ENCODE measurements at regions not wholly inside any gene's neighbourhood (a gene's known extent, or its start where the extent isn't known, plus 50 kb on each side); places are given as distances from the start of the nearest gene placed in this dataset.
"Not testable (repeated sequence)": the region's sequence is repeated elsewhere in the genome, so short reads cannot be mapped to it uniquely, and the experiment has no call there.

DNA sequence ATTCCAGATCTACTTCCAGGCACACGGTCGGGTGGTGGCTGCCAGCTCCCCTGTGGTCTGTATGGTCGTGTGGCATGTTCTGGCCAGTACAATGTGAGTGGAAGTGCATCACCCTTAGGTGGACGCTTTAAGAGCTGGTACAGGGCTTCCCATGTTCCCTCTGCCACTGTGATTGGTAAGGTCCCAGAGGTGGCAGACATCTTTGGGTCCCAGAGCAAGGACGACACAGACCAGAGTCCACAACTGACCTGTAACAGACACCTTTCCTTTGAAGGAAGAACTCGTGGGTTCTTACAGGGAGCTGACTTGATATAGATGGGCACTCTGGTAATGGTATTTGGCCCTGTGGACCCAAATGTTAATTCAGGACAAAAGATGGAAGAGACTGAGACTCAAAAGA lies 90.0 kb upstream of the GDNF start:
- no peaks in the 10 kb centered on the region for H3K36me3 ChIP-seq (ENCODE audit: insufficient read depth, low read depth, low read length)
- no peak overlapping the region for H3K9ac ChIP-seq (ENCODE audit: low read depth, low read length)
- no peaks in the 10 kb centered on the region for H3K27me3 ChIP-seq (ENCODE audit: insufficient read depth, low read length)

DNA sequence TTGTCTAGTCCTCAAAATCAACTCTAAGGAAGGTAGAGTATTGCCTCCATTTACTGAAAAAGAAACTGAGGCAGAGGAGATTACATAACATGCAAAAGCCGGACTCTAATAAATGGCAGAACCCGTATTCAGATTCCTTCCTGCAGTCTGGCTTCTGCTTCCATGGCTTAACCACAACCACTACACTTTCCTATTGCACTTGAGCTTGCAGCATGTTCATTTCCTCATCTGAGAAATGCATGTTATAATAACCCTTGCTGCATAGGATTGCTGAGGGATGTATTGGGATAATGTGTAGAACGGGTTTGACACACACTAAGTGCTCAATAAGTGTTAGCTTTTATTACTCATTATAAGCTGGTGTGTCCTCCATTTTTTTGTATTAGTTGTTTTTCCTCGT lies 87.9 kb upstream of the GDNF start:
- H3K4me1 ChIP-seq (ENCODE audit: insufficient read depth, low read length); H3K4me3 ChIP-seq (ENCODE audit: low read length); H3K9ac ChIP-seq (ENCODE audit: low read depth, low read length); H3K36me3 ChIP-seq (ENCODE audit: insufficient read depth, low read depth, low read length); H3K27me3 ChIP-seq (ENCODE audit: insufficient read depth, low read length); H3K9me3 ChIP-seq (ENCODE audit: insufficient read depth, low read depth, low read length); H3K27ac ChIP-seq (ENCODE audit: low read length): not testable (repeated sequence)

More for the DNA sequence above, 90.0 kb upstream of the GDNF start:
- H3K9me3 ChIP-seq (ENCODE audit: insufficient read depth, low read depth, low read length), result no peaks in the 10 kb centered on the region
- no peaks in the 10 kb centered on the region for H3K4me1 ChIP-seq (ENCODE audit: insufficient read depth, low read length)
- H3K4me3 ChIP-seq (ENCODE audit: low read length), result no peak overlapping the region
- no peak overlapping the region for H3K27ac ChIP-seq (ENCODE audit: low read length)

DNA sequence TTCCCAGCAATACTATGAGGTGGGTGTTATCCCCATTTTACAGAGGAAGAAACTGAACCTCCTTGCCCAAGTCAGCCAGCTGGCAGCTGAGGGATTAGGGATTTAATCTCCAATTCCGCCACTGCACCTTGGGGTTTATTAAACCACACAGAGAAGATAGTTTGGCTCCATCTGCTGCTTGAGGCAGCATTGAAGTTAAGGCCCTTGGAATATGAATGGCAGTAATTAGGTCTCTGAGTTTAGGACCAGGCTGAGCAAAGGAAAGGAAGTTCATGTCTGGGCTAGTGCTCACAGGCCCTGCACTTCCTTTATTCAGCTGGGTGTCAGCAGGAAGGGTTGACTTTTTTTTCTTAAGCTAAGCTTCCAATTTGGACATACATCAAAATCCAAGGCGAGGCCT lies 86.9 kb upstream of the GDNF start:
- no peak overlapping the region for H3K4me3 ChIP-seq (ENCODE audit: low read length)
- no peaks in the 10 kb centered on the region for H3K27me3 ChIP-seq (ENCODE audit: insufficient read depth, low read length)
- H3K27ac ChIP-seq (ENCODE audit: low read length), result no peak overlapping the region
- H3K9ac ChIP-seq (ENCODE audit: low read depth, low read length), result no peak overlapping the region
- H3K9me3 ChIP-seq (ENCODE audit: insufficient read depth, low read depth, low read length), result no peaks in the 10 kb centered on the region
- no peaks in the 10 kb centered on the region for H3K4me1 ChIP-seq (ENCODE audit: insufficient read depth, low read length)
- H3K36me3 ChIP-seq (ENCODE audit: insufficient read depth, low read depth, low read length), result no peaks in the 10 kb centered on the region

- no peak overlapping the region for H3K4me3 ChIP-seq (ENCODE audit: low read length)
- no peaks in the 10 kb centered on the region for H3K36me3 ChIP-seq (ENCODE audit: insufficient read depth, low read depth, low read length)
- H3K4me1 ChIP-seq (ENCODE audit: insufficient read depth, low read length), result no peaks in the 10 kb centered on the region
- H3K27me3 ChIP-seq (ENCODE audit: insufficient read depth, low read length), result no peaks in the 10 kb centered on the region
- no peak overlapping the region for H3K27ac ChIP-seq (ENCODE audit: low read length)
- H3K9me3 ChIP-seq (ENCODE audit: insufficient read depth, low read depth, low read length), result no peaks in the 10 kb centered on the region
- H3K9ac ChIP-seq (ENCODE audit: low read depth, low read length), result no peak overlapping the region
These were observed 81.6 kb upstream of the GDNF start for GRCh38 chr5:37921452-37921851.

GRCh38 chr5:37918424-37918823 lies 78.6 kb upstream of the GDNF start:
- H3K4me1 ChIP-seq (ENCODE audit: insufficient read depth, low read length), result no peaks in the 10 kb centered on the region; the same call in 1 of the 2 replicates
- no peak overlapping the region for H3K27ac ChIP-seq (ENCODE audit: low read length)
- no peak overlapping the region for H3K4me3 ChIP-seq (ENCODE audit: low read length)
- no peaks in the 10 kb centered on the region for H3K27me3 ChIP-seq (ENCODE audit: insufficient read depth, low read length)
- no peaks in the 10 kb centered on the region for H3K9me3 ChIP-seq (ENCODE audit: insufficient read depth, low read depth, low read length)
- no peak overlapping the region for H3K9ac ChIP-seq (ENCODE audit: low read depth, low read length)
- H3K36me3 ChIP-seq (ENCODE audit: insufficient read depth, low read depth, low read length), result no peaks in the 10 kb centered on the region

DNA sequence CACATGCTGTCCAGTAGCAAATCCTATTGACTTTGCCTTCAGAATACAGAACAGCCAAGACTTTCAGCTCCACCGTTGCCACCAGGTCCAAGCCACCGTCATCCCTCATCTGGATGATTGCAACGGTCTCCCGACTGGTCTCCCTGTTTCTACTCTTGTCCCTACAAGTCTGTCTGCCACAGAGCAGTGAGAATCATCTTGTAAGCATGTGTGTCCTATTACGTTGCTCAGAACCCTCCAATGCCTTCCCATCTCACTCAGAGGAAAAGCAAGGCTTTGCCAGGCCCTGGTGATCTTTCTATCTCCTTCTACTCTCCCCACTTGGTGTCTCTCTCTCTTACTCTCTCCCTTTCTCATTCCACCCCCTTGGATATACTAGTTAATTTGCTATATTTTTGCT lies 76.7 kb upstream of the GDNF start:
- Histone ChIP-seq H3K4me1 (ENCODE audit: insufficient read depth, low read length) (no peaks in the 10 kb centered on the region; the same call in 1 of the 2 replicates), H3K27me3 (ENCODE audit: insufficient read depth, low read length) (no peaks in the 10 kb centered on the region)

GRCh38 chr5:37915097-37915736 lies 75.4 kb upstream of the GDNF start:
- Histone ChIP-seq H3K4me3 (ENCODE audit: low read length) (no peak overlapping the region), H3K36me3 (ENCODE audit: insufficient read depth, low read depth, low read length) (no peaks in the 10 kb centered on the region), H3K27me3 (ENCODE audit: insufficient read depth, low read length) (no peaks in the 10 kb centered on the region), H3K9me3 (ENCODE audit: insufficient read depth, low read depth, low read length) (no peaks in the 10 kb centered on the region), H3K27ac (ENCODE audit: low read length) (no peak overlapping the region), H3K4me1 (ENCODE audit: insufficient read depth, low read length) (no peaks in the 10 kb centered on the region; the same call in 1 of the 2 replicates), H3K9ac (ENCODE audit: low read depth, low read length) (no peak overlapping the region)

More for the DNA sequence above, 76.7 kb upstream of the GDNF start:
- H3K9me3 ChIP-seq (ENCODE audit: insufficient read depth, low read depth, low read length), result no peaks in the 10 kb centered on the region
- H3K9ac ChIP-seq (ENCODE audit: low read depth, low read length), result no peak overlapping the region
- no peaks in the 10 kb centered on the region for H3K36me3 ChIP-seq (ENCODE audit: insufficient read depth, low read depth, low read length)
- H3K4me3 ChIP-seq (ENCODE audit: low read length), result no peak overlapping the region
- no peak overlapping the region for H3K27ac ChIP-seq (ENCODE audit: low read length)

- not testable (repeated sequence) for H3K4me1 ChIP-seq (ENCODE audit: insufficient read depth, low read length); H3K4me3 ChIP-seq (ENCODE audit: low read length); H3K27me3 ChIP-seq (ENCODE audit: insufficient read depth, low read length); H3K9me3 ChIP-seq (ENCODE audit: insufficient read depth, low read depth, low read length); H3K9ac ChIP-seq (ENCODE audit: low read depth, low read length); H3K36me3 ChIP-seq (ENCODE audit: insufficient read depth, low read depth, low read length); H3K27ac ChIP-seq (ENCODE audit: low read length)
These were observed 69.9 kb upstream of the GDNF start for GRCh38 chr5:37909610-37910266.

DNA sequence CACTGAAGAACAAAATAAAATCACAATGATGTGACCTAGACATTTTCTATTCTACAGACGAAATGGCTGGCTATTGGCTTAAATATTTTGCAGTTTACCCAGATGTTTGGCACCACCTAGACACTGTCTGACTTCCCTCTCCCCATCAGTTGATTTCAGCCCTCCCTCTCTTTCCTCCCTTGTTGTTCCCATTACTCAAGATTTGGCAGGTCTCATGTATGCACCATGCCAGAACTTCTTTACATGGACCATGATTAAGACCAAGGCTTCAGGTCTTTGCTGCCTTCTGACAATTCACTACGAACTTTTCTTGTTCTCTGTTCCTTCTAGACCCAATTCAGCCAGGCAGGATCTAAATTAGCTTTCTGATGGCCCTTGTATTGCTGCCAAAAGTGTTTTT lies 66.6 kb upstream of the GDNF start:
- Histone ChIP-seq H3K4me3 (ENCODE audit: low read length) (no peak overlapping the region), H3K9me3 (ENCODE audit: insufficient read depth, low read depth, low read length) (no peaks in the 10 kb centered on the region), H3K9ac (ENCODE audit: low read depth, low read length) (no peak overlapping the region), H3K36me3 (ENCODE audit: insufficient read depth, low read depth, low read length) (no peaks in the 10 kb centered on the region), H3K4me1 (ENCODE audit: insufficient read depth, low read length) (no peaks in the 10 kb centered on the region), H3K27me3 (ENCODE audit: insufficient read depth, low read length) (no peaks in the 10 kb centered on the region), H3K27ac (ENCODE audit: low read length) (no peak overlapping the region)

GRCh38 chr5:37905230-37905629 lies 65.4 kb upstream of the GDNF start:
- Histone ChIP-seq H3K27me3 (ENCODE audit: insufficient read depth, low read length) (no peaks in the 10 kb centered on the region), H3K27ac (ENCODE audit: low read length) (no peak overlapping the region), H3K4me1 (ENCODE audit: insufficient read depth, low read length) (no peaks in the 10 kb centered on the region), H3K9me3 (ENCODE audit: insufficient read depth, low read depth, low read length) (no peaks in the 10 kb centered on the region), H3K36me3 (ENCODE audit: insufficient read depth, low read depth, low read length) (no peaks in the 10 kb centered on the region), H3K9ac (ENCODE audit: low read depth, low read length) (no peak overlapping the region), H3K4me3 (ENCODE audit: low read length) (no peak overlapping the region)

GRCh38 chr5:37902323-37902722 lies 62.5 kb upstream of the GDNF start:
- Histone ChIP-seq H3K9ac (ENCODE audit: low read depth, low read length) (no peak overlapping the region), H3K4me1 (ENCODE audit: insufficient read depth, low read length) (no peaks in the 10 kb centered on the region)

DNA sequence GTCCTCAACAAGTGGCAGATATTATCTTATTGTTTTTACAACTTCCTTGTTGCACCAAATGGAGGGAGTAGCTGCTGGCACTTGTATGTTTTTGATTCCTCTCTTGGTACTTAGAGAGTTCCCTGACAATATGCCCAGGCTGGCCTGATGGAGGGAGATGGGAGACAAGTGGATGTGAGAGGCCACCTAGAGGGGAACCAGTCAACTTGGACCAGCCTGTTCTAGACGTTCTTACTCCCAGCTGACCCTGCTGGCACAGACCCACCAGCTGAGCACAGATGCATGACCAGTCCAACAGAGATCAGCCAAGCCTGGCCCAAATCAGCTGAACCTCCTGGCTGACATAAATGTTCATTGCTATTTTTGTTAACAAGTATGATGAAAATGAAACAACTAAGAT lies 60.9 kb upstream of the GDNF start:
- Histone ChIP-seq H3K27ac (ENCODE audit: low read length) (no peak overlapping the region), H3K9me3 (ENCODE audit: insufficient read depth, low read depth, low read length) (no peaks in the 10 kb centered on the region), H3K36me3 (ENCODE audit: insufficient read depth, low read depth, low read length) (no peaks in the 10 kb centered on the region), H3K4me1 (ENCODE audit: insufficient read depth, low read length) (no peaks in the 10 kb centered on the region), H3K27me3 (ENCODE audit: insufficient read depth, low read length) (no peaks in the 10 kb centered on the region), H3K9ac (ENCODE audit: low read depth, low read length) (no peak overlapping the region), H3K4me3 (ENCODE audit: low read length) (no peak overlapping the region)

More at GRCh38 chr5:37902323-37902722, 62.5 kb upstream of the GDNF start:
- Histone ChIP-seq H3K36me3 (ENCODE audit: insufficient read depth, low read depth, low read length) (no peaks in the 10 kb centered on the region), H3K4me3 (ENCODE audit: low read length) (no peak overlapping the region), H3K9me3 (ENCODE audit: insufficient read depth, low read depth, low read length) (no peaks in the 10 kb centered on the region), H3K27me3 (ENCODE audit: insufficient read depth, low read length) (no peaks in the 10 kb centered on the region), H3K27ac (ENCODE audit: low read length) (no peak overlapping the region)

All from iPS-20b (cell line).